Right atrium auricular region (tissue), 2 donors: ENCODE measurements at regions not wholly inside any gene's neighbourhood (a gene's known extent, or its start where the extent isn't known, plus 50 kb on each side); places are given as distances from the start of the nearest gene placed in this dataset.

ENCODE experiments used
- DNase-seq: peaks from one replicate; pipeline ENCODE4 v3.0.0-alpha.2; 2019; ENCODE audit warnings: low spot score
- H3K27ac ChIP-seq, 2 donors: fragments of 200-600 bp; sonication (generic); 1 replicate in 1 of 2; 2 replicates in 1 of 2; pipeline ENCODE4 v1.5.1; 2016 to 2019
- H3K27me3 ChIP-seq, 2 donors: fragments of 200-600 bp; sonication (generic); one replicate each; pipeline versions ENCODE4 v1.5.1 to v1.6.0; 2017 to 2019
- H3K36me3 ChIP-seq: fragments of 200-600 bp; sonication (generic); one replicate; pipeline ENCODE4 v1.5.1; 2016
- H3K4me1 ChIP-seq, 2 donors: fragments of 200-600 bp; sonication (generic); one replicate each; pipeline versions ENCODE4 v1.5.1 to v1.6.0; 2017 to 2019
- H3K4me3 ChIP-seq, 2 donors: fragments of 200-600 bp; sonication (generic); 1 replicate in 1 of 2; 2 replicates in 1 of 2; pipeline ENCODE4 v1.5.1; 2017 to 2019; ENCODE audit warnings: mild to moderate bottlenecking in 1 of 2, moderate library complexity in 1 of 2
- H3K9me3 ChIP-seq, 2 donors: fragments of 200-600 bp; sonication (generic); one replicate each; pipeline ENCODE4 v1.5.1; 2019
- TF ChIP-seq, protein P1 (sequence below), 2 donors: fragments of 200-600 bp; sonication (generic); IDR thresholded peaks; one replicate each; pipeline ENCODE4 v1.5.1; 2019; ENCODE audit warnings: antibody characterized with exemption in 2 of 2

DNA sequence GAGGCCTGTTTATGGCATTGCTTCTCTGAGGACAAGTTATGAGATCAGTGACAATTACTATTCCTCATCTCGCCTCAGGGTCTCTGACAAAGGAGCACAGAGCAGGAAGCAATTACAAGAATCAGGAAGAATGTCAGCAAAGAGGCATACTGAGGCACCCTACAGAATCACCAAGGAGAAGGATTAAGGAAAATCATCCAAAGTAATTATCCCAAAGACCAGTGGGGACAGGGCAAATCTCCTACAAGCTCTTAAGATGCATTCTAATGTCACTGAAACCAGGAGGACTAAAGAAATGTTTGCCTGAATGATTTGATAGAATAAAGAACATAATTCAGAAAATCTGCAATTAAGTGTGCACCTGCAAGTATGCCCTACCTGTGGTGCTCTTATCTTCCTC lies 206.2 kb downstream of the RCHY1 start:
- Histone ChIP-seq H3K4me1 (no peaks in the 10 kb centered on the region), H3K27ac (no peak overlapping the region), H3K36me3 (no peaks in the 10 kb centered on the region), H3K27me3 (no peaks in the 10 kb centered on the region), H3K4me3 (no peak overlapping the region), H3K9me3 (peaks cover 0 to 11% of the 10 kb centered on the region in 2 donors)
- no peak for DNase-seq
- TF ChIP-seq, protein P1, sequence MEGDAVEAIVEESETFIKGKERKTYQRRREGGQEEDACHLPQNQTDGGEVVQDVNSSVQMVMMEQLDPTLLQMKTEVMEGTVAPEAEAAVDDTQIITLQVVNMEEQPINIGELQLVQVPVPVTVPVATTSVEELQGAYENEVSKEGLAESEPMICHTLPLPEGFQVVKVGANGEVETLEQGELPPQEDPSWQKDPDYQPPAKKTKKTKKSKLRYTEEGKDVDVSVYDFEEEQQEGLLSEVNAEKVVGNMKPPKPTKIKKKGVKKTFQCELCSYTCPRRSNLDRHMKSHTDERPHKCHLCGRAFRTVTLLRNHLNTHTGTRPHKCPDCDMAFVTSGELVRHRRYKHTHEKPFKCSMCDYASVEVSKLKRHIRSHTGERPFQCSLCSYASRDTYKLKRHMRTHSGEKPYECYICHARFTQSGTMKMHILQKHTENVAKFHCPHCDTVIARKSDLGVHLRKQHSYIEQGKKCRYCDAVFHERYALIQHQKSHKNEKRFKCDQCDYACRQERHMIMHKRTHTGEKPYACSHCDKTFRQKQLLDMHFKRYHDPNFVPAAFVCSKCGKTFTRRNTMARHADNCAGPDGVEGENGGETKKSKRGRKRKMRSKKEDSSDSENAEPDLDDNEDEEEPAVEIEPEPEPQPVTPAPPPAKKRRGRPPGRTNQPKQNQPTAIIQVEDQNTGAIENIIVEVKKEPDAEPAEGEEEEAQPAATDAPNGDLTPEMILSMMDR (IDR thresholded peaks at IDR 0.05), result no peak

DNA sequence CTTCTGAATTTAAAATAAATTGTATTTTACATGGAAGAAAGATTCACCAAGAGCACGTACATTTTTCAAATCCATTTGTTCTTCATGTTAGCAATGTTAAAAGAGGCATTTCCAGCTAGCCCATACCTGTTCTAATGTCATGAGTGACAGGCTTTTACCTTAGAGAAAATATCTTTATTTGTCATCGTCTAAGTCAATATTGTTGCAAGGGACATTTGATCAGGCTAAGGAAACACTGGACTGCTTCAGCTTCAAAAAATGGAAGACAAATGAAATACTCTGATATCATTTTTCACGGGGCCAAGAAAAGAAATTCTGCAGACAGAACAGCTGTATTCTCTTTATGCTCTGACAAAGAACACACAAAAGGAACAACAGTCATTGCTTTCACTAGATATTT lies 207.7 kb downstream of the RCHY1 start:
- Histone ChIP-seq H3K36me3 (no peaks in the 10 kb centered on the region), H3K27me3 (no peaks in the 10 kb centered on the region), H3K9me3 (peaks cover 0 to 11% of the 10 kb centered on the region in 2 donors), H3K4me1 (no peaks in the 10 kb centered on the region), H3K4me3 (no peak overlapping the region), H3K27ac (no peak overlapping the region)
- DNase-seq, result no peak
- TF ChIP-seq, protein P1 (IDR thresholded peaks at IDR 0.05), result no peak

DNA sequence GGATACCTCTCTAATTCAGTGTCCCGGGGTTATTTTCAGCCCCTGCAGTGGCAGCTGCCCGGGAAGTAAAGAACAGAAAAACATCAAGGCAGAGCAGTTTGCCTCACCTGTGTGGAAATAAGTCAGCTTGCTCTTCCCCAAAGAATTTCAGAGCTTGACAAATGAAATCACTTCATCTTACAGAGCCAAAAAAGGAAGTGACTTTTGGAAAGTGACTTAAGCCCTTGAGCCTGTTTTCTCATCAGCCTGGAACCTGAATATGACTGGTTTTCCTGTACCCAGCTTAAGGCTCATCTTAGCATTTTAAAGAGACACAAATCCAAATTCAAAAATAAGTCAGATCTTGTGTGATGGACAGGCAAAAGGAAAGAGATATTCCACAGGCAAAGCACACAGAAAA lies 211.6 kb downstream of the RCHY1 start:
- TF ChIP-seq, protein P1 (IDR thresholded peaks at IDR 0.05), result no peak
- Histone ChIP-seq H3K36me3 (no peaks in the 10 kb centered on the region), H3K27me3 (no peaks in the 10 kb centered on the region), H3K9me3 (no peaks in the 10 kb centered on the region), H3K27ac (no peak overlapping the region), H3K4me3 (no peak overlapping the region), H3K4me1 (no peaks in the 10 kb centered on the region)
- DNase-seq, result no peak

DNA sequence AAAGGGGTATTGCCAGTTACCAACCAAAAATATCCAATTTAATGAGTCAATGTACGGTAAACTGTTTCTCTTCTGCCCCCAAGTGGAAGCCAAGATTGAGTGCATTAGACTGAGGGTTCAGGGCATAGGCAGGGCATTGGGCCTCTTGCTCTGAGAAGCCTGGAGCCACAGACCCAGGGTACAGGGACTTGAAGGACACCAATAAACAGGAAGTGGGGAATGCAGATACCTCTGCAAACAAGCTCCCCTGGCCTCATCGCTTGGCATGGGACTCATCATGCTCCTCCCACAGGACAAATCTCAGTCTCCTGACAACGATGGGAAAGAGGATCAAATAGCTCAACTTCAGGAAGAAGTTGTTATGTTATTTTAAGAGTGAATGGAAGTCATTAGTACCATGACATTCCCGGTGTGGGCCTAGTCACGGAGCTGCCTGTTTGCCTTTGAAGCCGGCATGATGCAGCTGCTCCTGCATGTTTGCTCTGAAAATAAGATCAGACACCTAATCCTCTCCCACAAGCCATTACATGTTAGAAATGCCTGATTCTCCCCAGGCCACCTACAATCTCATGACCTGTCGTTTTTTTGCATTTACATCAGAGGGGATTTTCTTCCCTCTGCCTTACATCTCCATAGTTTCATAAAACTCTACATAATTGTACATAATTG lies 224.2 kb downstream of the RCHY1 start:
- Histone ChIP-seq H3K4me1 (no peaks in the 10 kb centered on the region), H3K4me3 (no peak overlapping the region), H3K36me3 (no peaks in the 10 kb centered on the region), H3K9me3 (no peaks in the 10 kb centered on the region), H3K27ac (no peak overlapping the region), H3K27me3 (no peaks in the 10 kb centered on the region)
- TF ChIP-seq, protein P1 (IDR thresholded peaks at IDR 0.05), result peak in 1 of 2 donors; percentile 48
- DNase-seq, result no peak

DNA sequence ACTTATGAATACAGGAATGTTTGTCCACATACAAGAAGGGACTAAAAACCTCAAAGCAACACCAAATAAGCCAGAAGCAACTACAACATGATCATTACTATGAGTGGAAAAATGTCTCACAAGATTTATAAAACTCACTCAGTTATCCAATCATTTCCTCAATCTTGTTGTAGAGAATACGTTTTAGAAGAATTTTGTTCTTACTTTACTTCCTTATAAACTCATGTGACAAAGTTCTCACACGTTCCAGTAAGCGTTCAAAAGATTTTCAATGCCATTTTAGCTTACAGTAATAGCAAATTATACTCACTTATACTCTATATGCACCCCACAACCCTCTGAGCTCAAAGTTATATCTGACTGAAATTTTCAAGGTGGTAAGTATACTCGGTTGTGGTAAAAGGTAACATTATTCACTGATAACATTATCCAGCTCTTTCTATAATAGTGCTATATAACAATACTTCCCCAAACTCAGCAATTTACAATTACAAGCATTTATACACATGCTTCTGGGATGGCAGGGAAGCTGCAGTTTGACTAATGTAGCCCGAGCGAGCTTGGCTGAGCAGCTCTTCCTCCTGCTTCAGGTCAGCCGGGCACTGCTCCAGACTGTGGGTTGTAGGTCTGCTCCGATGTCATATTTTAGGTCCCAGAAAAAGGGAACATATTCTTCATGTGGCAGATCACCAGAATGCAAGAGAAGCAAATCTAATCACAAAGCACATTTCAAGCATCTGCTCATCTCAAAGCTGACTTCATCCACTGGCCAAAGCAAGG lies 226.3 kb downstream of the RCHY1 start:
- H3K9me3 ChIP-seq, result no peaks in the 10 kb centered on the region
- no peaks in the 10 kb centered on the region for H3K36me3 ChIP-seq
- DNase-seq, result no peak
- no peaks in the 10 kb centered on the region for H3K4me1 ChIP-seq
- H3K4me3 ChIP-seq, result no peak overlapping the region
- H3K27ac ChIP-seq, result no peak overlapping the region
- TF ChIP-seq, protein P1 (IDR thresholded peaks at IDR 0.05), result no peak
- H3K27me3 ChIP-seq, result no peaks in the 10 kb centered on the region
